ENCODE measurements at regions not wholly inside any gene's neighbourhood (a gene's known extent, or its start where the extent isn't known, plus 50 kb on each side); places are given as distances from the start of the nearest gene placed in this dataset.

GRCh38 chr2:30351949-30352348, 95.1 kb upstream of the LCLAT1 start:
- DNase-seq (ENCODE audit: low spot score), result no peak
- TF ChIP-seq CTCF (IDR thresholded peaks at IDR 0.05), result no peak
- Histone ChIP-seq H3K27me3 (no peaks in the 10 kb centered on the region), H3K4me3 (no peak overlapping the region), H3K36me3 (no peaks in the 10 kb centered on the region), H3K9me3 (no peaks in the 10 kb centered on the region), H3K27ac (no peak overlapping the region), H3K4me1 (peaks cover 0 to 24% of the 10 kb centered on the region in 2 donors)

- H3K27ac ChIP-seq, result no peak overlapping the region
- H3K4me1 ChIP-seq, result peaks cover 0 to 26% of the 10 kb centered on the region in 2 donors
- no peaks in the 10 kb centered on the region for H3K27me3 ChIP-seq
- no peak overlapping the region for H3K4me3 ChIP-seq
- no peaks in the 10 kb centered on the region for H3K9me3 ChIP-seq
- H3K36me3 ChIP-seq, result no peaks in the 10 kb centered on the region
- no peak for TF ChIP-seq CTCF (IDR thresholded peaks at IDR 0.05)
- no peak for DNase-seq (ENCODE audit: low spot score)
These were observed 92.9 kb upstream of the LCLAT1 start for GRCh38 chr2:30354150-30354549.

GRCh38 chr2:30354621-30355020, 92.4 kb upstream of the LCLAT1 start:
- H3K9me3 ChIP-seq, result no peaks in the 10 kb centered on the region
- H3K27ac ChIP-seq, result no peak overlapping the region
- no peak overlapping the region for H3K4me3 ChIP-seq
- no peaks in the 10 kb centered on the region for H3K27me3 ChIP-seq
- no peak for TF ChIP-seq CTCF (IDR thresholded peaks at IDR 0.05)
- H3K4me1 ChIP-seq, result peaks cover 0 to 30% of the 10 kb centered on the region in 2 donors
- no peak for DNase-seq (ENCODE audit: low spot score)
- no peaks in the 10 kb centered on the region for H3K36me3 ChIP-seq

GRCh38 chr2:30355306-30355705, 91.7 kb upstream of the LCLAT1 start:
- no peak for DNase-seq (ENCODE audit: low spot score)
- Histone ChIP-seq H3K27ac (no peak overlapping the region), H3K9me3 (no peaks in the 10 kb centered on the region), H3K27me3 (no peaks in the 10 kb centered on the region), H3K4me1 (peaks cover 0 to 37% of the 10 kb centered on the region in 2 donors), H3K36me3 (no peaks in the 10 kb centered on the region), H3K4me3 (no peak overlapping the region)
- no peak for TF ChIP-seq CTCF (IDR thresholded peaks at IDR 0.05)

- H3K4me1 ChIP-seq, result peaks cover 0 to 38% of the 10 kb centered on the region in 2 donors
These were observed 91.0 kb upstream of the LCLAT1 start for GRCh38 chr2:30356071-30356470.

More at GRCh38 chr2:30356071-30356470, 91.0 kb upstream of the LCLAT1 start:
- Histone ChIP-seq H3K9me3 (no peaks in the 10 kb centered on the region), H3K27ac (no peak overlapping the region), H3K4me3 (no peak overlapping the region), H3K27me3 (no peaks in the 10 kb centered on the region), H3K36me3 (no peaks in the 10 kb centered on the region)
- DNase-seq (ENCODE audit: low spot score), result no peak
- TF ChIP-seq CTCF (IDR thresholded peaks at IDR 0.05), result no peak

Data from right atrium auricular region (tissue), 2 donors.